Sigmoid colon (tissue), 6 donors: ENCODE measurements at regions not wholly inside any gene's neighbourhood (a gene's known extent, or its start where the extent isn't known, plus 50 kb on each side); places are given as distances from the start of the nearest gene placed in this dataset.

Source experiments
- DNase-seq: peaks from one replicate; pipeline ENCODE4 v3.0.0-alpha.2; 2019
- H3K27ac ChIP-seq, 4 donors: fragments of 200-600 bp; sonication (generic); one replicate each; pipeline ENCODE4 v1.5.1; 2016 to 2019; ENCODE audit warnings: mild to moderate bottlenecking in 1 of 4
- H3K27me3 ChIP-seq, 3 donors: fragments of 200-600 bp; sonication (generic); one replicate each; pipeline ENCODE4 v1.5.1; 2019; ENCODE audit warnings: mild to moderate bottlenecking in 1 of 3
- H3K36me3 ChIP-seq, 4 donors: fragments of 200-600 bp; sonication (generic); one replicate each; pipeline ENCODE4 v1.5.1; 2016 to 2019
- H3K4me1 ChIP-seq, 4 donors: fragments of 200-600 bp; sonication (generic); one replicate each; pipeline ENCODE4 v1.5.1; 2017 to 2019
- H3K4me3 ChIP-seq, 4 donors: fragments of 200-600 bp; sonication (generic); one replicate each; pipeline ENCODE4 v1.5.1; 2017 to 2019; ENCODE audit warnings: mild to moderate bottlenecking in 2 of 4, moderate library complexity in 1 of 4
- H3K9me3 ChIP-seq, 4 donors: fragments of 200-600 bp in 3 of 4; sonication (generic) in 3 of 4; one replicate each; pipeline versions ENCODE4 v1.5.1 to v1.6.1; 2013 to 2019
- CTCF ChIP-seq, 4 experiments: fragments of 450-650 bp in 3 of 4; fragments of 200-600 bp in 1 of 4; IDR thresholded peaks; one replicate each; pipeline ENCODE4 v1.5.1; 2016 to 2019; ENCODE audit warnings: antibody characterized with exemption in 4 of 4, mild to moderate bottlenecking in 3 of 4, moderate library complexity in 2 of 4
- EP300 ChIP-seq, 4 donors: sonication (generic); formaldehyde crosslinking; IDR thresholded peaks; one replicate each; pipeline ENCODE4 v1.6.1; 2017; ENCODE audit warnings: antibody characterized with exemption in 4 of 4
- POLR2A ChIP-seq, 2 donors: fragments of 450-650 bp; IDR thresholded peaks; one replicate each; pipeline ENCODE4 v1.6.1; 2016; ENCODE audit warnings: antibody characterized with exemption in 2 of 2, mild to moderate bottlenecking in 2 of 2, moderate library complexity in 2 of 2
- POLR2AphosphoS5 ChIP-seq, 4 donors: sonication (generic); formaldehyde crosslinking; IDR thresholded peaks; one replicate each; pipeline ENCODE4 v1.6.1; 2017; ENCODE audit warnings: antibody characterized with exemption in 4 of 4
- WGBS, 2 donors: extraction: QIAGEN DNeasy Blood & Tissue Kit; methylation state at CpG; one replicate each; pipeline ENCODE4 v1.1.7; 2013; 5-methylcytosine and 5-hydroxymethylcytosine counted together
- intact Hi-C: fragments of 100-400 bp; cut with DNase I; formaldehyde crosslinking; loops from one replicate; pipeline ENCODE4 v1.15.1; 2023
- donor health status: healthy with polysubstance abuse.
- donor health status: healthy.

- Histone ChIP-seq H3K36me3 (no peaks in the 10 kb centered on the region), H3K27ac (no peak overlapping the region), H3K4me3 (no peak overlapping the region), H3K9me3 (no peaks in the 10 kb centered on the region), H3K4me1 (no peaks in the 10 kb centered on the region), H3K27me3 (no peaks in the 10 kb centered on the region)
- no peak for DNase-seq
- no peak for TF ChIP-seq POLR2AphosphoS5 (IDR thresholded peaks at IDR 0.05)
- TF ChIP-seq CTCF (IDR thresholded peaks at IDR 0.05): no peak
- TF ChIP-seq POLR2A (IDR thresholded peaks at IDR 0.05): no peak
- no peak for TF ChIP-seq EP300 (IDR thresholded peaks at IDR 0.05)
- WGBS, 2 donors: 15 to 17% methylated on average over 2 of the region's 2 CpGs
- intact Hi-C loops: no loop called here
Measured at GRCh38 chr2:122136056-122136455, 380.6 kb downstream of the TSN start.

- H3K4me1 ChIP-seq: no peaks in the 10 kb centered on the region
- no peak for TF ChIP-seq POLR2A (IDR thresholded peaks at IDR 0.05)
- no peaks in the 10 kb centered on the region for H3K36me3 ChIP-seq
- no peak for DNase-seq
- no peaks in the 10 kb centered on the region for H3K9me3 ChIP-seq
- no peak overlapping the region for H3K4me3 ChIP-seq
- intact Hi-C loops: no loop called here
- no peaks in the 10 kb centered on the region for H3K27me3 ChIP-seq
- 84 to 95% methylated on average over 7 of the region's 7 CpGs for WGBS, 2 donors
- no peak overlapping the region for H3K27ac ChIP-seq
Measured at GRCh38 chr2:122138561-122138960, 383.1 kb downstream of the TSN start.

- Histone ChIP-seq H3K27ac (no peak overlapping the region), H3K36me3 (no peaks in the 10 kb centered on the region), H3K27me3 (no peaks in the 10 kb centered on the region), H3K9me3 (no peaks in the 10 kb centered on the region), H3K4me3 (no peak overlapping the region), H3K4me1 (no peaks in the 10 kb centered on the region)
- DNase-seq: no peak
- intact Hi-C loops: no loop called here
- WGBS, 2 donors: 82 to 88% methylated on average over 11 of the region's 11 CpGs
- TF ChIP-seq EP300 (IDR thresholded peaks at IDR 0.05) (no peak), POLR2AphosphoS5 (IDR thresholded peaks at IDR 0.05) (no peak), POLR2A (IDR thresholded peaks at IDR 0.05) (no peak), CTCF (IDR thresholded peaks at IDR 0.05) (no peak)
Measured at GRCh38 chr2:122139739-122140420, 384.4 kb downstream of the TSN start.

- no peak for TF ChIP-seq CTCF (IDR thresholded peaks at IDR 0.05)
- no peak for TF ChIP-seq EP300 (IDR thresholded peaks at IDR 0.05)
- no peak for TF ChIP-seq POLR2AphosphoS5 (IDR thresholded peaks at IDR 0.05)
- no peak for TF ChIP-seq POLR2A (IDR thresholded peaks at IDR 0.05)
- WGBS, 2 donors: 88 to 96% methylated on average over 3 of the region's 3 CpGs
- Histone ChIP-seq H3K27ac (no peak overlapping the region), H3K36me3 (no peaks in the 10 kb centered on the region), H3K4me3 (no peak overlapping the region), H3K4me1 (no peaks in the 10 kb centered on the region), H3K9me3 (no peaks in the 10 kb centered on the region), H3K27me3 (no peaks in the 10 kb centered on the region)
- DNase-seq: no peak
- intact Hi-C loops: no loop called here
Measured at GRCh38 chr2:122144884-122145283, 389.4 kb downstream of the TSN start.

- H3K4me3 ChIP-seq: no peak overlapping the region
- TF ChIP-seq CTCF (IDR thresholded peaks at IDR 0.05) (no peak), POLR2AphosphoS5 (IDR thresholded peaks at IDR 0.05) (no peak), POLR2A (IDR thresholded peaks at IDR 0.05) (no peak), EP300 (IDR thresholded peaks at IDR 0.05) (no peak)
- no peaks in the 10 kb centered on the region for H3K27me3 ChIP-seq
- DNase-seq: no peak
- WGBS, 2 donors: 28 to 78% methylated on average over 3 of the region's 3 CpGs
- H3K4me1 ChIP-seq: no peaks in the 10 kb centered on the region
- intact Hi-C loops: no loop called here
- no peaks in the 10 kb centered on the region for H3K36me3 ChIP-seq
- H3K27ac ChIP-seq: no peak overlapping the region
- no peaks in the 10 kb centered on the region for H3K9me3 ChIP-seq
Measured at GRCh38 chr2:122145856-122146255, 390.4 kb downstream of the TSN start.
